ENCODE measurements at regions not wholly inside any gene's neighbourhood (a gene's known extent, or its start where the extent isn't known, plus 50 kb on each side); places are given as distances from the start of the nearest gene placed in this dataset.

DNA sequence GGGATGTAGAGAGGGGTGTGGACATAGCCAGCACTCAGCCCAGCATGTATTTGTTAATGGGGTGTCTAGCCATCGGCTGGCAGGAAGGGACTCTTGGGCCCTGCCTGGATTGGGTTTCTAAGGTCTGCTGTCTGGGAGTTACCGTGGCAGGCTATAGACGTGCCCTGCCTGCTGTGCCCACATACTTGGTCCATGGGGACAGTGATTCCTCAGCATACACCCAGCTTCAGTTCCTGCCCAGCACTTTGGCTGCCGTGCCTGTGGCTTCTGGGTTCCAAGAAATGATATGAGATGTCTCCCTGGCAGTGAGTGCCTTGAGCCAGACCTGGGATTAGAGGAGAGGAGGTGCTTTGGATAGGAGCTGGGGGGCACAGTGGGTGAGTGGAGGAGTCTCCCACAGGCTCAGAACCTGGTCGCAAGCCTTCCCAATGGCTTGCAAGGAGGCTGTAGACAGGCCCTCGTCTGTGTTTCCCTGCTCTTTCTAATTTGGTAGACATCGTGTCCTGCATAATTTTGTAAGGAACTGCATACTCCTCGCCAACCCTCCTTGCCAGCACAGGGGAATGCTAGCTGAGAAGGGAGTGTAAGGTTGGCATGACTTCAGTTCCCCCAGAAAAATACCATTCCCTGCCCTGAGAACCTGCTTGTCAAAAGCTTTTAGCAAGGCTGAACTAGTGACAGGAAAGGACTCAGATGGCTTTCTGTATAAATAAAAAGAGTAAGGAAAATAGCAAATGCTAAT, 287.9 kb downstream of the ZSWIM6 start:
- Histone ChIP-seq H3K27me3 (ENCODE audit: control insufficient read depth in 3 of 3, insufficient read depth in 3 of 3, low read length in 3 of 3) (no peaks in the 10 kb centered on the region), H3K9me3 (ENCODE audit: control insufficient read depth in 2 of 2, insufficient read depth in 1 of 2, low read depth in 1 of 2, low read length in 1 of 2) (no peaks in the 10 kb centered on the region), H3K4me3 (ENCODE audit: low read depth in 1 of 3, low read length in 3 of 3) (no peak overlapping the region), H3K4me1 (ENCODE audit: control insufficient read depth in 3 of 3, insufficient read depth in 2 of 3, low read depth in 1 of 3, low read length in 2 of 3) (peaks cover 0 to 2% (median 0%) of the 10 kb centered on the region in 3 donors), H3K27ac (ENCODE audit: low read depth in 1 of 3, low read length in 2 of 3) (no peak overlapping the region), H3K36me3 (ENCODE audit: control insufficient read depth in 3 of 3, insufficient read depth in 2 of 3, low read depth in 1 of 3, low read length in 3 of 3) (no peaks in the 10 kb centered on the region)
- WGBS, 3 donors, result 86 to 91% (median 88%) methylated on average over 8 of the region's 8 CpGs
- no peak for FAIRE-seq
- DNase-seq, result no peak

DNA sequence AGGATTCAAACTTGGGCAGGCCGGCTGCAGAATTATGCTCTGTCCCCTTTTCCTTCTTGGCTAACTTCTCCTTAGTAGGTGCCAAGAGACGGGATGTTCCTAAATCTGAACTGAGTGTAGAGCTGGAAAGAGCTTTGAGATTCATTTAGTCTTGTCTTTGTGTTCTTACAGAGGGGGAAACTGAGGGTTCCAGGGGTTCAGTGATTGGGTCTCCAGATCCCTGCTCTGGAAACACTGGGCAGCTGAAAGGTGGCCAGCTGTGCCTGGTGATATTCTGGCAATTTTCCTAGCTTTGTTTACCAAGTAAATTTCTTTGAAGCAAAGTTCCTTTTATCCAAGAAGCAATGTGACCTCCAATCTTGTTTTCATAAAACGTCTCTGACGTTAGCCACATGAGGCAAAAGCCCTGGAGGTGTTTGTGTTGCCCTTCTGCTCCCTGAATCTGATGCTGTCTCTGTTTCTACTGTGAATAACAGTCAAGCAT, 288.7 kb downstream of the ZSWIM6 start:
- 23 to 54% (median 45%) methylated on average over 4 of the region's 4 CpGs for WGBS, 3 donors
- Histone ChIP-seq H3K9me3 (ENCODE audit: control insufficient read depth in 2 of 2, insufficient read depth in 1 of 2, low read depth in 1 of 2, low read length in 1 of 2) (no peaks in the 10 kb centered on the region), H3K36me3 (ENCODE audit: control insufficient read depth in 3 of 3, insufficient read depth in 2 of 3, low read depth in 1 of 3, low read length in 3 of 3) (no peaks in the 10 kb centered on the region), H3K27me3 (ENCODE audit: control insufficient read depth in 3 of 3, insufficient read depth in 3 of 3, low read length in 3 of 3) (no peaks in the 10 kb centered on the region), H3K27ac (ENCODE audit: low read depth in 1 of 3, low read length in 2 of 3) (no peak overlapping the region), H3K4me3 (ENCODE audit: low read depth in 1 of 3, low read length in 3 of 3) (no peak overlapping the region), H3K4me1 (ENCODE audit: control insufficient read depth in 3 of 3, insufficient read depth in 2 of 3, low read depth in 1 of 3, low read length in 2 of 3) (peaks cover 0 to 4% (median 0%) of the 10 kb centered on the region in 3 donors)
- no peak for DNase-seq
- FAIRE-seq, result no peak

DNA sequence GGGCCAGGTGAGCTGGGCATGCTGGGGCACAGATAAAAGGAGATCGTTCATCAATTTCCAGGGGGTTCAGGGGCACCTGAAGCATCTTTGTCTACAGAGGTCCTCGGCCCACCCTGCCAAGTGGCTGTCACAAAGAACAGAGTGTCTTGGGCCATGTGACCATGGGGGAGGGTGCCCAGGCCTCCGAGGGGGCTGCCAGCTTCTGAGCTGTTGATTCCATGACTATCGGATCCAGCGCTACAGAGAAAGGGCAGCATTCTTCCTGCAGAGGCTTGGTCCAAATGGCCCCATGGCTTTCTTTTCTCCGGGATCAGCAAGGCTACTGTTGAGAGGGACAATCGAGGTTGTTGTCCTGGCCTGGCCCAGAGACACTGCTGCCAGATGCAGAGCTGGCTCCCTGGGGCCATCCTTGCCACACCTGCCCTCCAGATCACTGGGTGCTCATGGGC, 289.2 kb downstream of the ZSWIM6 start:
- Histone ChIP-seq H3K27ac (ENCODE audit: low read depth in 1 of 3, low read length in 2 of 3) (no peak overlapping the region), H3K36me3 (ENCODE audit: control insufficient read depth in 3 of 3, insufficient read depth in 2 of 3, low read depth in 1 of 3, low read length in 3 of 3) (no peaks in the 10 kb centered on the region), H3K9me3 (ENCODE audit: control insufficient read depth in 2 of 2, insufficient read depth in 1 of 2, low read depth in 1 of 2, low read length in 1 of 2) (no peaks in the 10 kb centered on the region), H3K4me1 (ENCODE audit: control insufficient read depth in 3 of 3, insufficient read depth in 2 of 3, low read depth in 1 of 3, low read length in 2 of 3) (peaks cover 0 to 4% (median 0%) of the 10 kb centered on the region in 3 donors), H3K27me3 (ENCODE audit: control insufficient read depth in 3 of 3, insufficient read depth in 3 of 3, low read length in 3 of 3) (no peaks in the 10 kb centered on the region), H3K4me3 (ENCODE audit: low read depth in 1 of 3, low read length in 3 of 3) (no peak overlapping the region)
- no peak for FAIRE-seq
- WGBS, 3 donors, result 70 to 83% (median 81%) methylated on average over 7 of the region's 7 CpGs
- DNase-seq, result no peak

DNA sequence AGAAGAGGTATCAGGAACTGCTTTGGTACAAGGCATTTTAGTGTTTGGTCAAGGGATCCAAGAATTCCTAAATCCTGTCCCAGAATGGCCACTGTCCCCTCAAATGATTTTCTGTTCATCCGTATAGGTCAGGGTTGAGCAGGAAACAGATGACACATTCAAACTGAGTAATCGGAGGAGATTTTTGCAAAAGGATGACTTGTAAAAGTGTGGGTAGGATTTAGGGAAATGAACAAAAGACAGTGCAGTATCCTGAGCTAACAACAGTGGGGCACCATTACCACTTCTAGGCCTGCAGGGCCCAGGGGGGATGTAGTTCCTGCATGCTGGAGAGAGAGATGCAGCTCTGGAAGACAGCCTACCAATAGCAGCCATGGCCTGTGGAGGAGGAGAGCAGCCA, 290.1 kb downstream of the ZSWIM6 start:
- Histone ChIP-seq H3K27ac (ENCODE audit: low read depth in 1 of 3, low read length in 2 of 3) (no peak overlapping the region), H3K4me3 (ENCODE audit: low read depth in 1 of 3, low read length in 3 of 3) (no peak overlapping the region), H3K27me3 (ENCODE audit: control insufficient read depth in 3 of 3, insufficient read depth in 3 of 3, low read length in 3 of 3) (no peaks in the 10 kb centered on the region), H3K4me1 (ENCODE audit: control insufficient read depth in 3 of 3, insufficient read depth in 2 of 3, low read depth in 1 of 3, low read length in 2 of 3) (peaks cover 0 to 4% (median 0%) of the 10 kb centered on the region in 3 donors), H3K36me3 (ENCODE audit: control insufficient read depth in 3 of 3, insufficient read depth in 2 of 3, low read depth in 1 of 3, low read length in 3 of 3) (no peaks in the 10 kb centered on the region), H3K9me3 (ENCODE audit: control insufficient read depth in 2 of 2, insufficient read depth in 1 of 2, low read depth in 1 of 2, low read length in 1 of 2) (no peaks in the 10 kb centered on the region)
- FAIRE-seq (no peak), DNase-seq (no peak)
- 88 to 100% (median 97%) methylated on average over 2 of the region's 2 CpGs for WGBS, 3 donors

DNA sequence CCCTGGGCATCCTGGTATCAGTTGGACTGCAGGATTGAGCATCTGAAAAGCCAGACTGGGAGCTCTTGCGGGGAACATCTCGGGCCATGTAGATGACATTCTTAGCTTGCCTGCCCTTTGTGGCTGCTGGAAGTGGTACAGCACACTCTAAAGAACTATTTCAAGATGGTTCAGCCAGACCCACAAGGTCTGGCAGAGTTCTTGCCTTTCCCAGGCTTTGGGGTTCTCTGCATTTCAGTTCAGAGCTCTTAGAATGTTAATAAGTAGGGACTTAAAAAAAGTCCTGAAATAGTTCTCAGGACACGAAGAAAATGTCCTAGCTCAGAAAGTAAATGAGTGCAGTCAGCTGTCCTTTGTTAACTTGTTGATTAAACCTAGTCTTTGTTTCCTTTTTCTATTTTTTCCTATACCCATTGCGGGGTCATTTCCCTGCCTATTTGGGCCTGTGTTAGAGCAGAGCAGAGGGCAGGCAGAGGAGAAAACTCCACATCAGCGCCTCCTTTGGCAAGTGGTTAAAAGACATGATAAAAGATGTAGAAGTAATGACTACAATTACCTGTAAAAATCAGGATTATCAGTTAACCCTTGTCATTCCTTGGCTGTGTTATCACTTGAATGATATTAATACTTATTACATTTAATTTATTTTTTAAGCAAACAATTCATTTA, 291.5 kb downstream of the ZSWIM6 start:
- WGBS, 3 donors, result 72 to 79% (median 74%) methylated on average over 5 of the region's 5 CpGs
- FAIRE-seq, result no peak
- DNase-seq, result peak; percentile 18 to 27
- Histone ChIP-seq H3K9me3 (ENCODE audit: control insufficient read depth in 2 of 2, insufficient read depth in 1 of 2, low read depth in 1 of 2, low read length in 1 of 2) (no peaks in the 10 kb centered on the region), H3K4me3 (ENCODE audit: low read depth in 1 of 3, low read length in 3 of 3) (no peak overlapping the region), H3K4me1 (ENCODE audit: control insufficient read depth in 3 of 3, insufficient read depth in 2 of 3, low read depth in 1 of 3, low read length in 2 of 3) (peaks cover 0 to 4% (median 0%) of the 10 kb centered on the region in 3 donors), H3K36me3 (ENCODE audit: control insufficient read depth in 3 of 3, insufficient read depth in 2 of 3, low read depth in 1 of 3, low read length in 3 of 3) (no peaks in the 10 kb centered on the region), H3K27ac (ENCODE audit: low read depth in 1 of 3, low read length in 2 of 3) (no peak overlapping the region), H3K27me3 (ENCODE audit: control insufficient read depth in 3 of 3, insufficient read depth in 3 of 3, low read length in 3 of 3) (no peaks in the 10 kb centered on the region)

DNA sequence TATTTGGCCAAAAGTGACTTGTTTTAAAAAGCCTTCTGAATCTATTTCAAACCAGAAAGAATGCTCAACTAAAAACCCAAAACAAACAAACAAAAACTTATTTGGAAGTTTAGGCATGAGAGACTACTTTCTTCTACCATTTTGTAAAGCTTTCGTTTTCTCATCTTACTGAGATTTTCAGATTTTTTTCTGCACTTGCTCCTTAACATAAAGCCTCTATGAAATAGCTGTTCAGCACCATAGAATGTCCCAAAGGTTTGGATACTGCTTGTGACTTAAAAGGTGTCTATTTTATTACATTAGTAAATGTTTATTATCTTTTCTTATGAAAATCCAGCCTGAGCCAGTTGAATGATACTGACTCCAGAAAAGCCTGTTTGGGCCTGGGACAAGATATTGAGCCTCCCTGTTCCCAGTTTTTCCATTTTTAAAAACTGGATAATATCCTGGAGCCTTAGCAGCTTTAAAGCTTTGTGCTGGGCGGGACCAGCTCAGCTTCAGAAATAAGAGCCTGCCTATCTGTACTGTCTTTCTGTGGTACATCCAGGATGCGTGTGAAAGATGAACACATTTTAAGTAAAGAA, 292.6 kb downstream of the ZSWIM6 start:
- Histone ChIP-seq H3K27me3 (ENCODE audit: control insufficient read depth in 3 of 3, insufficient read depth in 3 of 3, low read length in 3 of 3) (no peaks in the 10 kb centered on the region), H3K9me3 (ENCODE audit: control insufficient read depth in 2 of 2, insufficient read depth in 1 of 2, low read depth in 1 of 2, low read length in 1 of 2) (no peaks in the 10 kb centered on the region), H3K36me3 (ENCODE audit: control insufficient read depth in 3 of 3, insufficient read depth in 2 of 3, low read depth in 1 of 3, low read length in 3 of 3) (no peaks in the 10 kb centered on the region), H3K4me3 (ENCODE audit: low read depth in 1 of 3, low read length in 3 of 3) (no peak overlapping the region), H3K4me1 (ENCODE audit: control insufficient read depth in 3 of 3, insufficient read depth in 2 of 3, low read depth in 1 of 3, low read length in 2 of 3) (peaks cover 0 to 4% (median 0%) of the 10 kb centered on the region in 3 donors), H3K27ac (ENCODE audit: low read depth in 1 of 3, low read length in 2 of 3) (no peak overlapping the region)
- FAIRE-seq (no peak), DNase-seq (no peak)
- WGBS, 3 donors, result 84 to 88% (median 86%) methylated on average over 3 of the region's 3 CpGs

DNA sequence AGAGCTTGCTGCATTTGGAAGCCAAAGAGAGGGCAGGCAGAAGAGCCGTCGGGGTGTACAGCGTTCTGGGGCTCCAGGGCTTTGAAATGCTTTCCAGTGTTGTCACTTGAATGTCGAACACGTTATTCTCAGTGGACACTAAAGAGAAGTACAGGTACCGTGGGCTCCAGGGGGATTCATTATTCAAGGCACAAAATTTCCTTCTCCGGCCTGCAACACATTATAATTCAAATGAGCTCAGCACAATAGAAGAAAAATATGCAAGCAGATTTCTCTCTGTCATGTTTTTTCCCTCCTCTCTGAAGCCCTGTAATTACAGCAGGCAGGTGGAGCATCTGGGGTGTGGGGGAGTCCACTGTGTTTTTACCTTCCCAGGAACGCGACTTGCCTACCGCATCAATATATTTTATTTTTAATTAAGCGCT, 293.1 kb downstream of the ZSWIM6 start:
- peaks cover 0 to 4% (median 0%) of the 10 kb centered on the region in 3 donors for H3K4me1 ChIP-seq (ENCODE audit: control insufficient read depth in 3 of 3, insufficient read depth in 2 of 3, low read depth in 1 of 3, low read length in 2 of 3)

More for the DNA sequence above, 293.1 kb downstream of the ZSWIM6 start:
- Histone ChIP-seq H3K4me3 (ENCODE audit: low read depth in 1 of 3, low read length in 3 of 3) (peak overlapping the region in 2 of 3 donors; percentile 56 to 81), H3K27ac (ENCODE audit: low read depth in 1 of 3, low read length in 2 of 3) (no peak overlapping the region), H3K9me3 (ENCODE audit: control insufficient read depth in 2 of 2, insufficient read depth in 1 of 2, low read depth in 1 of 2, low read length in 1 of 2) (no peaks in the 10 kb centered on the region), H3K36me3 (ENCODE audit: control insufficient read depth in 3 of 3, insufficient read depth in 2 of 3, low read depth in 1 of 3, low read length in 3 of 3) (no peaks in the 10 kb centered on the region), H3K27me3 (ENCODE audit: control insufficient read depth in 3 of 3, insufficient read depth in 3 of 3, low read length in 3 of 3) (no peaks in the 10 kb centered on the region)
- no peak for FAIRE-seq
- WGBS, 3 donors, result 20 to 47% (median 32%) methylated on average over 11 of the region's 11 CpGs
- no peak for DNase-seq

All from small intestine (tissue), 7 donors.